Testis (tissue), 2 donors: ENCODE measurements at regions not wholly inside any gene's neighbourhood (a gene's known extent, or its start where the extent isn't known, plus 50 kb on each side); places are given as distances from the start of the nearest gene placed in this dataset.

Experiments used
- POLR2A ChIP-seq: fragments of 450-650 bp; IDR thresholded peaks from one replicate; pipeline ENCODE4 v1.6.1; 2017; ENCODE audit warnings: antibody characterized with exemption, mild to moderate bottlenecking, moderate library complexity
- TF ChIP-seq, protein P1 (sequence below), 3 experiments: fragments of 450-650 bp in 2 of 3; fragments of 200-600 bp in 1 of 3; sonication (generic) in 1 of 3; IDR thresholded peaks; one replicate each; pipeline ENCODE4 v1.5.1; 2016 to 2019; ENCODE audit warnings: antibody characterized with exemption in 3 of 3, mild to moderate bottlenecking in 2 of 3, moderate library complexity in 1 of 3

DNA sequence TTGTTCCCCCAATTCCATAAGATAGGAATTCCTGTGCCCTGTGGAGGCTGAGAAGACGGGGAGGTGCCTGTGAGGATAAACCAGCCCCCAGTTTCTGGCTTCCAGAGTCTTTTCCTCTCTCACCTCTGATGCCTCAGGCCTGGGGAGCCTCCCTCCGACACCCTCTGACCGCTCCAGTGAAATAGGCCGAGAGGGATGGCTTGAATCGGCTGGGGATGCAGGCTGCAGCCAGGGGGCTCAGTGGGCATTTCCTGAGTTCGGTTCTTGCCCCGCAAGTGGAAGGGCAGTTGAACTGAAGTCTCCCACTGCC is 339.4 kb downstream of the SEC14L1 start:
- TF ChIP-seq, protein P1, sequence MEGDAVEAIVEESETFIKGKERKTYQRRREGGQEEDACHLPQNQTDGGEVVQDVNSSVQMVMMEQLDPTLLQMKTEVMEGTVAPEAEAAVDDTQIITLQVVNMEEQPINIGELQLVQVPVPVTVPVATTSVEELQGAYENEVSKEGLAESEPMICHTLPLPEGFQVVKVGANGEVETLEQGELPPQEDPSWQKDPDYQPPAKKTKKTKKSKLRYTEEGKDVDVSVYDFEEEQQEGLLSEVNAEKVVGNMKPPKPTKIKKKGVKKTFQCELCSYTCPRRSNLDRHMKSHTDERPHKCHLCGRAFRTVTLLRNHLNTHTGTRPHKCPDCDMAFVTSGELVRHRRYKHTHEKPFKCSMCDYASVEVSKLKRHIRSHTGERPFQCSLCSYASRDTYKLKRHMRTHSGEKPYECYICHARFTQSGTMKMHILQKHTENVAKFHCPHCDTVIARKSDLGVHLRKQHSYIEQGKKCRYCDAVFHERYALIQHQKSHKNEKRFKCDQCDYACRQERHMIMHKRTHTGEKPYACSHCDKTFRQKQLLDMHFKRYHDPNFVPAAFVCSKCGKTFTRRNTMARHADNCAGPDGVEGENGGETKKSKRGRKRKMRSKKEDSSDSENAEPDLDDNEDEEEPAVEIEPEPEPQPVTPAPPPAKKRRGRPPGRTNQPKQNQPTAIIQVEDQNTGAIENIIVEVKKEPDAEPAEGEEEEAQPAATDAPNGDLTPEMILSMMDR (IDR thresholded peaks at IDR 0.05), result no peak
- TF ChIP-seq POLR2A, result no peak
